Astrocyte (in vitro differentiated cells and primary cell): ENCODE measurements at regions not wholly inside any gene's neighbourhood (a gene's known extent, or its start where the extent isn't known, plus 50 kb on each side); places are given as distances from the start of the nearest gene placed in this dataset.

Experiments
- DNase-seq: peaks from one replicate; pipeline ENCODE4 v3.0.0-alpha.2; 2010; ENCODE audit warnings: low read depth
- FAIRE-seq: peaks from 2 replicates; lab custom pipeline; 2011; peaks lifted over from hg19 to GRCh38; lab: Jason Lieb, UNC
- H2AFZ ChIP-seq: 2 replicates; pipeline ENCODE4 v1.6.0; 2012; ENCODE audit warnings: low read depth, low read length, inconsistent platforms
- H3K27ac ChIP-seq: 2 replicates; pipeline ENCODE4 v1.5.1; 2011; ENCODE audit warnings: low read depth, low read length, inconsistent platforms
- H3K27me3 ChIP-seq: 2 replicates; pipeline ENCODE4 v1.6.0; 2011; ENCODE audit warnings: low read length, inconsistent platforms; ENCODE audit not compliant: insufficient read depth
- H3K36me3 ChIP-seq: 2 replicates; pipeline ENCODE4 v1.5.1; 2011; ENCODE audit warnings: low read length, inconsistent platforms; ENCODE audit not compliant: insufficient read depth
- H3K4me1 ChIP-seq: 2 replicates; pipeline ENCODE4 v1.5.1; 2011; ENCODE audit warnings: low read length, inconsistent platforms; ENCODE audit not compliant: insufficient read depth
- H3K4me2 ChIP-seq: 2 replicates; pipeline ENCODE4 v1.6.0; 2012; ENCODE audit warnings: low read length, inconsistent platforms
- H3K4me3 ChIP-seq: 2 replicates; pipeline ENCODE4 v1.5.1; 2011; ENCODE audit warnings: low read depth, mild to moderate bottlenecking, low read length, inconsistent platforms; ENCODE audit not compliant: insufficient read depth
- H3K79me2 ChIP-seq: 2 replicates; pipeline ENCODE4 v1.6.0; 2012; ENCODE audit warnings: mild to moderate bottlenecking, low read length, inconsistent platforms; ENCODE audit not compliant: insufficient read depth
- H3K9ac ChIP-seq: 2 replicates; pipeline ENCODE4 v1.6.0; 2012; ENCODE audit warnings: mild to moderate bottlenecking, low read length, inconsistent platforms
- H3K9me3 ChIP-seq: 2 replicates; pipeline ENCODE4 v1.5.1; 2012; ENCODE audit warnings: low read depth, mild to moderate bottlenecking, low read length, inconsistent platforms; ENCODE audit not compliant: insufficient read depth
- H4K20me1 ChIP-seq: 2 replicates; pipeline ENCODE4 v1.6.0; 2012; ENCODE audit warnings: low read length, inconsistent platforms; ENCODE audit not compliant: insufficient read depth
- H3K27ac Mint-ChIP-seq: one replicate; pipeline ENCODE4 v1.8.0; 2021; ENCODE audit warnings: mild to moderate bottlenecking, mixed read lengths; ENCODE audit not compliant: unreplicated experiment
- H3K27me3 Mint-ChIP-seq: one replicate; pipeline ENCODE4 v1.8.0; 2021; ENCODE audit warnings: low read depth, mixed read lengths; ENCODE audit not compliant: unreplicated experiment
- H3K36me3 Mint-ChIP-seq: one replicate; pipeline ENCODE4 v1.8.0; 2021; ENCODE audit warnings: low read depth, mixed read lengths; ENCODE audit not compliant: unreplicated experiment
- H3K4me1 Mint-ChIP-seq: one replicate; pipeline ENCODE4 v1.8.0; 2021; ENCODE audit warnings: low read depth, mixed read lengths; ENCODE audit not compliant: unreplicated experiment
- H3K4me3 Mint-ChIP-seq: one replicate; pipeline ENCODE4 v1.8.0; 2021; ENCODE audit warnings: mild to moderate bottlenecking, moderate library complexity, mixed read lengths; ENCODE audit not compliant: unreplicated experiment
- H3K9me3 Mint-ChIP-seq: one replicate; pipeline ENCODE4 v1.8.0; 2021; ENCODE audit warnings: mild to moderate bottlenecking, mixed read lengths; ENCODE audit not compliant: unreplicated experiment
- CTCF ChIP-seq: IDR thresholded peaks from 2 replicates; pipeline ENCODE4 v1.5.1; 2011; ENCODE audit warnings: low read depth, mild to moderate bottlenecking, inconsistent platforms, low read length, moderate library complexity; ENCODE audit not compliant: insufficient read depth
- EZH2 ChIP-seq: IDR thresholded peaks from 2 replicates; pipeline ENCODE4 v1.6.1; 2012; ENCODE audit warnings: mild to moderate bottlenecking, low read length, inconsistent platforms; ENCODE audit not compliant: insufficient read depth

DNA sequence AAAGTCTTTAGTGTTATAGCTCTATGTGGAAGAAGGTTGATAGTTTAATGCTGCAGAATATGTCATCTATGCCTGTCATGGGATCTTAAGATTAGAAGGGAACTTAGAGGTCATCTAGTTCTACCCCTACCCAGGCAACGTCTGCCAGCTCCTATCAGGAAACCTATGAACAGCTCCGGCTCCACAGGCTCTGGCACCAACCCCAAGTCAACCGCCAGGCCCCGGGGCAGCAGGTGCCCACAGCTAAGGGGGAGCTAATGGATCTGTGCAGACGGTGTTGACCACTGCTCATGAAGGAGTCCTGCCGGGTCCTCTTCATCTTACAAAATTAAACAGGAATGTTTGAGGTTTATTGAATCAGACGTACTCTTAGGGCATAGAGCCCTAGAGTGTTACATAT, 440.8 kb upstream of the KLHL29 start:
- Mint-ChIP-seq H3K4me3 (no peak overlapping the region), H3K27ac (no peak overlapping the region), H3K9me3 (peaks cover 3% of the 10 kb centered on the region), H3K4me1 (no peaks in the 10 kb centered on the region), H3K36me3 (no peaks in the 10 kb centered on the region), H3K27me3 (no peaks in the 10 kb centered on the region)
- H4K20me1 ChIP-seq: no peaks in the 10 kb centered on the region
- peaks cover 4% of the 10 kb centered on the region for H3K9me3 ChIP-seq
- no peaks in the 10 kb centered on the region for H3K36me3 ChIP-seq
- H3K27ac ChIP-seq: no peak overlapping the region
- H3K4me2 ChIP-seq: no peak overlapping the region
- no peaks in the 10 kb centered on the region for H3K27me3 ChIP-seq
- no peak overlapping the region for H3K9ac ChIP-seq
- no peak overlapping the region for H2AFZ ChIP-seq
- H3K4me3 ChIP-seq: no peak overlapping the region
- no peaks in the 10 kb centered on the region for H3K79me2 ChIP-seq
- DNase-seq: no peak
- no peaks in the 10 kb centered on the region for H3K4me1 ChIP-seq
- TF ChIP-seq EZH2 (no peak), CTCF (no peak)
- FAIRE-seq: no peak

DNA sequence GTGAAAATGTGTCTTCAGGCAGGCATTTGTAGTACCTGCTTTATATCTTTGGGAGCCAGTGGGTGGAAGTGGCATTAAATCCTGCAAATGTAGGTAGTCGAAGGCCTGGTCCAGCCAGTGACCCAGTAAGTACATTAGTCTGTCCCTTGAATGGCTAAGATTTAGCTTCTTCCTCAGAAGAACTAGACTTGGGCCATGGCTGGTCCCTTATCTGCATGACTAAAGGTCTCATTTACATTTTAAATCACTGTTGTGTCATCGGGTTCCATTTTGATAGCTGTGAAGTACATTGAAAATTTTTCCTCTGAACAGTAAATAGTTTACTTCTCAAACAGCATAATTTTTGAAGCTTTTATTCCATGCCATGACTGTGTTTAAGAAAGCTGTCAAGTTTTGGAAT, 438.4 kb upstream of the KLHL29 start:
- Mint-ChIP-seq H3K27ac (no peak overlapping the region), H3K9me3 (peaks cover 3% of the 10 kb centered on the region), H3K4me3 (no peak overlapping the region), H3K27me3 (peaks cover 4% of the 10 kb centered on the region), H3K36me3 (no peaks in the 10 kb centered on the region), H3K4me1 (no peaks in the 10 kb centered on the region)
- H3K9ac ChIP-seq: no peak overlapping the region
- H3K9me3 ChIP-seq: peaks cover 4% of the 10 kb centered on the region
- no peaks in the 10 kb centered on the region for H3K36me3 ChIP-seq
- H3K4me1 ChIP-seq: no peaks in the 10 kb centered on the region
- no peak overlapping the region for H3K4me3 ChIP-seq
- DNase-seq: no peak
- TF ChIP-seq CTCF: no peak
- no peak for TF ChIP-seq EZH2
- H3K27me3 ChIP-seq: no peaks in the 10 kb centered on the region
- no peak overlapping the region for H2AFZ ChIP-seq
- no peaks in the 10 kb centered on the region for H4K20me1 ChIP-seq
- FAIRE-seq: no peak
- no peaks in the 10 kb centered on the region for H3K79me2 ChIP-seq
- H3K27ac ChIP-seq: no peak overlapping the region
- H3K4me2 ChIP-seq: no peak overlapping the region

DNA sequence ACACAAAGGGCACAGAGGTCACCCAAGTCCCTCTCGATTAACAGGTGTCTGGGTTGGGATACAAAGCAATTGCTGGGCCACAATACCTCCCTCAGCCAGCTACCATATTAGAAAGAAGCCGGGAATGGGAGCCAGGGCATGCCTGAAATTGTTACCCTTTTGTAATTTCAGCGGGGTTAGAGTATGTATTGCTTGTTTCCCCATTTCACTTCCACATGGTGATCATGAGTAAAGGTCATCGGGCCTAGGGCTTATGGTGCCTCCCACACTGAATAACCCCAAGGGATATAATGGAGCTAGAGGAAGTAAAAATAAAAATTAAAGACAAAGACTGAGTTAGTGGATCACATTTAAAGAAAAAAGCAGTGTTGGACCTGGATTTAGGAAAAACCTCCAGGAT, 437.2 kb upstream of the KLHL29 start:
- FAIRE-seq (no peak), DNase-seq (no peak)
- Mint-ChIP-seq H3K27me3 (peaks cover 4% of the 10 kb centered on the region), H3K27ac (no peak overlapping the region), H3K4me3 (no peak overlapping the region), H3K9me3 (peaks cover 3% of the 10 kb centered on the region), H3K36me3 (no peaks in the 10 kb centered on the region), H3K4me1 (no peaks in the 10 kb centered on the region)
- H3K27me3 ChIP-seq: no peaks in the 10 kb centered on the region
- H3K79me2 ChIP-seq: no peaks in the 10 kb centered on the region
- no peaks in the 10 kb centered on the region for H3K4me1 ChIP-seq
- no peaks in the 10 kb centered on the region for H4K20me1 ChIP-seq
- no peak overlapping the region for H3K9ac ChIP-seq
- H2AFZ ChIP-seq: no peak overlapping the region
- no peak overlapping the region for H3K4me3 ChIP-seq
- H3K4me2 ChIP-seq: no peak overlapping the region
- H3K27ac ChIP-seq: no peak overlapping the region
- TF ChIP-seq EZH2 (no peak), CTCF (no peak)
- H3K36me3 ChIP-seq: no peaks in the 10 kb centered on the region
- H3K9me3 ChIP-seq: peaks cover 4% of the 10 kb centered on the region
